ENCODE measurements at regions not wholly inside any gene's neighbourhood (a gene's known extent, or its start where the extent isn't known, plus 50 kb on each side); places are given as distances from the start of the nearest gene placed in this dataset.

- TF ChIP-seq EZH2 (IDR thresholded peaks at IDR 0.05; ENCODE audit: borderline replicate concordance, low read length) (no peak), CTCF (IDR thresholded peaks at IDR 0.05; ENCODE audit: low read length) (no peak)
Measured at GRCh38 chr2:77813599-77813998, 291.4 kb upstream of the LRRTM4 start.

All from OCI-LY1 (cell line).